GM12878 (cell line): ENCODE measurements at regions not wholly inside any gene's neighbourhood (a gene's known extent, or its start where the extent isn't known, plus 50 kb on each side); places are given as distances from the start of the nearest gene placed in this dataset.

Experiments used
- ATAC-seq: fragments of 200-7000 bp; cut with Tn5 transposase; 3 replicates; pipeline ENCODE4 v1.9.1; 2020; ENCODE audit warnings: mild to moderate bottlenecking, moderate library complexity
- BruUV-seq: library from RNA; stranded (reverse); fragments of 400-500 nt; replicated peaks from 2 replicates; lab custom pipeline; 2021; lab: Mats Ljungman, UMichigan
- CTCF ChIA-PET: fragments of 300-600 bp; sonication (Branson Sonifier 250); formaldehyde crosslinking; extraction: SDS; loops from one replicate; lab custom pipeline; 2021; ENCODE audit warnings: inconsistent platforms; lab: Yijun Ruan, JAX
- POLR2A ChIA-PET: fragments of 350-600 bp; formaldehyde crosslinking; extraction: SDS; loops from one replicate; lab custom pipeline; 2021; ENCODE audit warnings: inconsistent platforms; lab: Charles Lee
- RAD21 ChIA-PET: fragments of 300-600 bp; sonication (Branson Sonifier 250); formaldehyde crosslinking; loops from one replicate; lab custom pipeline; 2023; ENCODE audit warnings: antibody characterized with exemption; ENCODE audit not compliant: unreplicated experiment; lab: Charles Lee
- SMC1A ChIA-PET: fragments of 300-600 bp; sonication (Branson Sonifier 250); formaldehyde crosslinking; loops from one replicate; lab custom pipeline; 2023; ENCODE audit not compliant: unreplicated experiment, uncharacterized antibody; lab: Charles Lee
- DNase-seq: peaks from one replicate; pipeline ENCODE4 v3.0.0-alpha.2; 2011; ENCODE audit warnings: low read depth, low spot score
- FAIRE-seq: peaks from 3 replicates; lab custom pipeline; 2011; peaks lifted over from hg19 to GRCh38; lab: Jason Lieb, UNC
- H2AFZ ChIP-seq: 2 replicates; pipeline ENCODE4 v1.6.0; 2011; ENCODE audit warnings: low read depth, low read length, control low read depth; ENCODE audit not compliant: control insufficient read depth
- H3K27ac ChIP-seq: 2 replicates; pipeline ENCODE4 v1.5.1; 2011; ENCODE audit warnings: control low read depth; ENCODE audit not compliant: control insufficient read depth, insufficient read depth
- H3K27me3 ChIP-seq, 2 experiments: replicated peaks in 1 of 2; 2 replicates each; pipeline versions ENCODE4 v1.6.0 to v1.6.1; 2011; ENCODE audit warnings: low read length in 1 of 2; ENCODE audit not compliant: control insufficient read depth in 2 of 2, insufficient read depth in 2 of 2
- H3K36me3 ChIP-seq, 2 experiments: 2 replicates each; pipeline ENCODE4 v1.5.1; 2011; ENCODE audit warnings: low read length in 1 of 2; ENCODE audit not compliant: control insufficient read depth in 2 of 2, insufficient read depth in 2 of 2
- H3K4me1 ChIP-seq: 2 replicates; pipeline ENCODE4 v1.6.1; 2011; ENCODE audit warnings: mild to moderate bottlenecking, low read length, moderate library complexity, mixed read lengths; ENCODE audit not compliant: control insufficient read depth, insufficient read depth
- H3K4me2 ChIP-seq: 2 replicates; pipeline ENCODE4 v1.6.0; 2011; ENCODE audit warnings: control low read depth; ENCODE audit not compliant: control insufficient read depth, insufficient read depth
- H3K4me3 ChIP-seq: fragments of 200-600 bp; sonication (generic); 2 replicates; pipeline ENCODE4 v1.5.1; 2016
- H3K79me2 ChIP-seq: 2 replicates; pipeline ENCODE4 v1.6.0; 2011; ENCODE audit warnings: low read length; ENCODE audit not compliant: control insufficient read depth, insufficient read depth
- H3K9ac ChIP-seq: 2 replicates; pipeline ENCODE4 v1.8.0; 2011; ENCODE audit warnings: low read length, control low read depth, mixed read lengths; ENCODE audit not compliant: control insufficient read depth, insufficient read depth
- H3K9me3 ChIP-seq: replicated peaks from 3 replicates; pipeline ENCODE4 v1.5.1; 2011; ENCODE audit warnings: mild to moderate bottlenecking, low read length; ENCODE audit not compliant: control insufficient read depth, insufficient read depth
- H4K20me1 ChIP-seq: 2 replicates; pipeline ENCODE4 v1.6.0; 2011; ENCODE audit not compliant: control insufficient read depth, insufficient read depth
- HCFC1 ChIP-seq: fragments of 150-350 bp; IDR thresholded peaks from 2 replicates; pipeline ENCODE4 v1.6.1; 2014; ENCODE audit warnings: low read length
- HDAC2 ChIP-seq: fragments of 200-600 bp; sonication (generic); IDR thresholded peaks from 2 replicates; pipeline ENCODE4 v1.6.1; 2017
- IRF4 ChIP-seq: IDR thresholded peaks from 2 replicates; pipeline ENCODE4 v1.6.1; 2011; ENCODE audit warnings: low read depth, low read length
- JUND ChIP-seq: IDR thresholded peaks from 2 replicates; pipeline ENCODE4 v1.6.1; 2012; ENCODE audit warnings: low read depth, mild to moderate bottlenecking, low read length, improper control_type of control experiment, moderate library complexity
- KLF5 ChIP-seq: fragments of 450-650 bp; IDR thresholded peaks from 2 replicates; pipeline ENCODE4 v1.6.1; 2014; ENCODE audit warnings: mild to moderate bottlenecking; ENCODE audit not compliant: partially characterized antibody
- MEF2A ChIP-seq: IDR thresholded peaks from 2 replicates; pipeline ENCODE4 v1.6.1; 2011; ENCODE audit warnings: low read depth, mild to moderate bottlenecking, low read length, moderate library complexity; ENCODE audit not compliant: insufficient read depth
- MYC ChIP-seq: IDR thresholded peaks from 2 replicates; pipeline ENCODE4 v1.6.1; 2011; ENCODE audit warnings: mild to moderate bottlenecking, low read length, moderate library complexity, inconsistent platforms; ENCODE audit not compliant: insufficient read depth, insufficient replicate concordance, insufficient read length, severe bottlenecking
- RB1 ChIP-seq: fragments of 450-650 bp; formaldehyde crosslinking; IDR thresholded peaks from 2 replicates; pipeline ENCODE4 v1.6.1; 2017; ENCODE audit warnings: mild to moderate bottlenecking, borderline replicate concordance
- SMARCA5 ChIP-seq: fragments of 450-650 bp; IDR thresholded peaks from 2 replicates; pipeline ENCODE4 v1.6.1; 2017; ENCODE audit warnings: mild to moderate bottlenecking
- SPI1 ChIP-seq: IDR thresholded peaks from 2 replicates; pipeline ENCODE4 v1.6.1; 2011; ENCODE audit warnings: low read depth, mild to moderate bottlenecking, low read length, moderate library complexity, borderline replicate concordance; ENCODE audit not compliant: insufficient read depth
- TARDBP ChIP-seq: IDR thresholded peaks from 2 replicates; pipeline ENCODE4 v1.6.1; 2016; ENCODE audit warnings: borderline replicate concordance
- ZZZ3 ChIP-seq: IDR thresholded peaks from 2 replicates; pipeline ENCODE4 v1.6.1; 2011; ENCODE audit warnings: low read depth; ENCODE audit not compliant: control insufficient read depth, insufficient read length
- WGBS: methylation state at CpG from one replicate; pipeline ENCODE4 v1.1.6; 2016; ENCODE audit warnings: low lambda C conversion rate; ENCODE audit not compliant: insufficient replicate concordance, insufficient coverage; ENCODE audit errors: missing lambda C conversion rate; 5-methylcytosine and 5-hydroxymethylcytosine counted together
- in situ Hi-C: fragments of 300-500 bp; cut with MboI; formaldehyde crosslinking; loops from 9 replicates; pipeline ENCODE4 v1.14.3; 2018; ENCODE audit warnings: mixed read lengths
- intact Hi-C: fragments of 100-400 bp; cut with micrococcal nuclease; formaldehyde crosslinking; loops from one replicate; pipeline ENCODE4 v1.14.2; 2022; ENCODE audit not compliant: unreplicated experiment
- TF ChIP-seq, protein P1 (sequence below): IDR thresholded peaks from 2 replicates; pipeline ENCODE4 v1.6.1; 2011; ENCODE audit warnings: low read depth, mild to moderate bottlenecking, low read length, moderate library complexity, borderline replicate concordance; ENCODE audit errors: extremely low read depth

DNA sequence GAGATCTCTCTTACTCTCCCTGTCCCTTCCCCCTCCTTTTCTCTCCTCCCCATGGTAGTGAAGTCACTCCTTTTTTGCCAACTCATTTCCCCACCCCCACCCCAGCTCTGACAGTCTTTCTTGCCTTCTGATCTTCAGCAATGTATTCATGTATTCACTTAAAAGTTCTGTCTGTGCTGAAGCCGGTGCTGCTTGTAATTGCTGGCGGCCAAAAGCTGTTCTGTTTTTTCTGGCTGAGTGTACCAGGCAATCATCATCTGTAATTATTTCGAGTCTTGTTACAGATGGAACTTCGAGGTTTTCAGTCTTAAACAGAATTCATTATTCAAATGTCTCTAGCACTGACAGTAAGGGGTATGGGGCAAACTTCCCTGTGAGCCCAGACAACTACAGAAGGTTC, 99.5 kb downstream of the SPATA19 start:
- WGBS: 21% methylated on average over 4 of the region's 4 CpGs
- H3K4me3 ChIP-seq: no peak overlapping the region
- no peak overlapping the region for H3K4me2 ChIP-seq
- no peaks in the 10 kb centered on the region for H3K79me2 ChIP-seq
- H2AFZ ChIP-seq: no peak overlapping the region
- ChIA-PET SMC1A (no interaction called here), POLR2A (no interaction called here), RAD21 (no interaction called here), CTCF (no interaction called here)
- DNase-seq (no peak), ATAC-seq (no peak), FAIRE-seq (no peak)
- peaks cover 2 to 4% of the 10 kb centered on the region in 2 experiments; a peak in 3 of 4 replicates for H3K27me3 ChIP-seq
- no peak overlapping the region for H3K27ac ChIP-seq
- no peaks in the 10 kb centered on the region for H3K4me1 ChIP-seq
- no peaks in the 10 kb centered on the region for H3K36me3 ChIP-seq
- no peaks in the 10 kb centered on the region for H3K9me3 ChIP-seq
- intact Hi-C loops (no loop called here), in situ Hi-C loops (no loop called here)
- TF ChIP-seq ZZZ3 (no peak), JUND (no peak), MEF2A (no peak), HCFC1 (no peak), SMARCA5 (no peak), TARDBP (no peak), SPI1 (no peak), MYC (no peak), KLF5 (no peak), RB1 (no peak), HDAC2 (no peak), IRF4 (no peak)
- TF ChIP-seq, protein P1, sequence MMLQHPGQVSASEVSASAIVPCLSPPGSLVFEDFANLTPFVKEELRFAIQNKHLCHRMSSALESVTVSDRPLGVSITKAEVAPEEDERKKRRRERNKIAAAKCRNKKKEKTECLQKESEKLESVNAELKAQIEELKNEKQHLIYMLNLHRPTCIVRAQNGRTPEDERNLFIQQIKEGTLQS: no peak
- H3K9ac ChIP-seq: no peak overlapping the region
- no TSS peak for BruUV-seq
- H4K20me1 ChIP-seq: no peaks in the 10 kb centered on the region
